Gastroesophageal sphincter (tissue), 3 donors: ENCODE measurements at regions not wholly inside any gene's neighbourhood (a gene's known extent, or its start where the extent isn't known, plus 50 kb on each side); places are given as distances from the start of the nearest gene placed in this dataset.

ENCODE experiments used
- CTCF ChIP-seq, 4 experiments: fragments of 200-600 bp in 2 of 4; fragments of 450-650 bp in 2 of 4; sonication (generic) in 1 of 4; IDR thresholded peaks; one replicate each; pipeline ENCODE4 v1.5.1; 2017 to 2019; ENCODE audit warnings: antibody characterized with exemption in 4 of 4, mild to moderate bottlenecking in 2 of 4, moderate library complexity in 2 of 4
- EP300 ChIP-seq: sonication (generic); formaldehyde crosslinking; IDR thresholded peaks from one replicate; pipeline ENCODE4 v1.6.1; 2017; ENCODE audit warnings: antibody characterized with exemption, mild to moderate bottlenecking

GRCh38 chr1:189775343-189775742, 702.3 kb downstream of the BRINP3 start:
- TF ChIP-seq CTCF (IDR thresholded peaks at IDR 0.05) (no peak), EP300 (no peak)
